NCI-H345 treated with DMSO at 0.1 percent for 48 hours (cell line): ENCODE measurements at regions not wholly inside any gene's neighbourhood (a gene's known extent, or its start where the extent isn't known, plus 50 kb on each side); places are given as distances from the start of the nearest gene placed in this dataset.
A peak's percentile ranks its signal among the peaks of the same experiment; 100 is the strongest.

Experiments
- DNase-seq: peaks from one replicate; lab custom pipeline; 2025; ENCODE audit not compliant: unreplicated experiment; lab: John Stamatoyannopoulos, UW

DNA sequence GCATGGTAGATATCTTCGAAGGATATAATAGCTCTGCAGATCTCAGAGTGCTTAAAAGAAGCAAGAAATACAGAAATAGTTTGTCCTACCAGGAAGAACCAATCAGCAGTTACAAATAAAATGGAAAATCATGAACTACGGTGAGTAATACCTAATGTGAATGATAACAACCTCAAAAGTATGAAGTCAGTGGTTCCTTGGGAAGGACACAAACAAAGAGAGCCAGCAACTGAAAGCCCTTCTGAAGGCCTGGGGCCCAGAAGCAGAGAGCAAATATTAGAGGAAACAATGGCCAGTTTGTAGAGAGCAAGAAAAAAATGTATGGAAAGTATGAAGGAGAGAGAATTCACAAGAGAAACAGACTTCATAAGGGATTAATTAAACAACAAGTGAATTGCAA is 226.8 kb upstream of the CHST9 start:
- DNase-seq: no peak

DNA sequence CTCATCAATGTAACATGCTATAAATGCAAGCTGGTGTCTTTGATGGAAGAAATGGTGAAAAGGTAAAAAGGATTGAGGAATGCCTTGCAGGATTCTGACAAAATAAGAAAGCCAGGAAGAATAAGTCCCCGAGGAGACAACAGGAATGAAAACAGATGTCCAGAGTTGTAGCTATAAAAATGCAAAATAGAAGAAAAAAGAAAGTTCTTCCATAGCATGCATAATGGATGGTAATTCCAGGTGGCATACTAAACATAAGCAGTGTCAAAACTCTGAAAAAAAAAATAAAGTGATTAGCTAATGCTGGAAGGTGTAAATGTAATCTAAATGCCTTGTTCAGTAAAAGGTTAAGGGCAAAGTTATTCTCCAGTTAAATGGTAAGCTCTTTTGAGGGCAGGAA is 225.9 kb upstream of the CHST9 start:
- no peak for DNase-seq

DNA sequence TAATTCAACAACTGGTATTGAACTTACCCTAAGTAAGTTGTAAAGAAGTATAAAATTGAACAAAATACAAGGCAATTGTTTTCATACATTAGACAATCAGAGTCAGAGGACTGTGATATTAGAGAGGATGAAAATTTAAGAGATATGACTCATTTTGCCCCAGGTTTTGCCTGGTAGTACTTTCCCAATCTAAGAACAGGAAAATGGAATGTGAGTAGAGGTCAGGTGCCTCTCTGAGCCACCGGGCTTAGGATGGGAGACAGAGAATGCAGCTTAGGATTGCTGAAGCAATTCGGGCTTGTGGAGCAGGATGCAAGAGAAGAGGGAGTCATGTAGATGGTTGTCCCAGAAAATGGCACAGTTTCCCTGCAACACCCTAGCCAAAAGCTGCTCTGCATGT is 219.7 kb upstream of the CHST9 start:
- no peak for DNase-seq

DNA sequence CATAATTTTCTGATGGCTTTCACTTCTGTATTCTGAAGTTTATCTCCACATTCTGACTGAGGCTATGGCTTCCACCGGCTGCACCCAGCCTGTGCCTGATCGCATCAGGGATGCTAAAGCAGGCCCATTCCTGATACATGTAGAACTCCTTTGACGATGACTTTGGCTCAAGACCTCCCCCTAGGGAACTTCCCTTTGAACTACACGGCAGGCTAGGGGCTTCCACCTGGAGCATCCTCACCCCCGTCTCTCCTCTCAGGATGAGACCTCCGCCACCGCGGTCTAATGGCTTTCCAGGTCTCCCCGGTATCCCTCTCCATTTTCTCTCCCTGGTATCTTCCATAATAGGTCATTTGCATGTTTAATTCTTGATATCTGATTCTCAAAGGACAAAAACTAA is 214.9 kb upstream of the CHST9 start:
- DNase-seq: no peak

DNA sequence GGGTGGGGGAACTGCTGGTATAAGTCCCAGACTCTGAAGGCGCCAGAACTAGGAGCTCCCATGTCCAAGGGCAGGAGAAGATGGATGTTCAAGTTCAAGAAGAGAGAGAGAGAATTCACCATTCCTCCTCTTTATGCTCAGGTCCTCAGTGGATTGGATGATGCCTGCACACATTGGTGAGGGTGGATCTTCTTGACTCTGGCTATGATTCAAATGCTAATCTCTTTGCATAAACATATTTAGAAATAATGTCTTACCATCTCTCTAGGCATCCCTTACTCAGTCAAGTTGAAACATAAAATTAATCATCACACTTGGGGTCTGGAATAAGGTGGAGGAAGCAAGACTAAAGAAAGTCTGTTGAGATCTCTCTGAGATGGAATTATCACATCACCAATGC is 210.6 kb upstream of the CHST9 start:
- DNase-seq: no peak

DNA sequence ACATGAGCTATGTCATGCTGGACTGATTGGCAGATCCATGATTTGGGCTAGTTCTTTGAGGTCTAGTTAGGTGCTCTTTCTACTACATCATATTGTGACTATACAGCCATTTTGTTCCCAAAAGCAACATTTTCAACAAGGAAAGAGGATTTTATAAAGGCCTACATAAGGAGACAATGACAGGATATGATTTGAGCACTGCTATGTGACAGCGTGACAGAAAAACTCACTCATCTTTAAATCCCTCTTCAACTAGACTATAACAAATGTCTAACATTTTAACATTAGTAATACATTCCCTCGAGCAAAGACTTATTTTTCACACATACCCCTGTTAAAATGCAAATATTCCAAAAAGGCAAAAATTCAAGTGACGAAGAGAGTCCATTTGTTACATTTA is 209.6 kb upstream of the CHST9 start:
- no peak for DNase-seq

DNA sequence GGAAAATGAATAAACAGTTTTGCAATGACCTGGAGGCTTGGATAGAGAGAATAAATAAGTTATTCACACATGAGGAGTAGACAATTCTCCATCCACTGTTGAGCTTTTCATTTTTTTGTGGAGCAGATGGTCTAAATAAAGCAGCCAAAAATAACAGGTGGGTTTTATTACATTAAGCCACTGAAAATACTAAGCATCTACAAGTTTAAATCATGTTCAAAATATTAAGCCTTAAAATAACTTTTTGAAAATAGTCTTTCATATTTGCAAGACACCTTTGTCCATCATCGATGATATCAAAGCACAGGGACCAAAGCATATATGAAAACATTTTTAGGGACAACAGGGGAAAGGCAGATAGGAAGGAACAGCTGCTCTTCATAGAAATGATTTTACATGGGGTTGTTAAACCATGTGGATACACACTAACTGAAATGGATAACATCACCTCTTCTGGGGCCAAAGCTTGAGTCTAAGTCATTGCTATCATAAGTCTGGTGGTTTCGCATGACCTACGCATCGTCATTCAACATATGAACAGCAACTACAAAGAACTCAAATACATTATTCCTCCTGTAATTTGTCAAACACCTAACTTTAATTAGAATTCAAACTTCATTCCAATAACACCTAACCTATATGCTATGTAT is 197.6 kb upstream of the CHST9 start:
- no peak for DNase-seq

DNA sequence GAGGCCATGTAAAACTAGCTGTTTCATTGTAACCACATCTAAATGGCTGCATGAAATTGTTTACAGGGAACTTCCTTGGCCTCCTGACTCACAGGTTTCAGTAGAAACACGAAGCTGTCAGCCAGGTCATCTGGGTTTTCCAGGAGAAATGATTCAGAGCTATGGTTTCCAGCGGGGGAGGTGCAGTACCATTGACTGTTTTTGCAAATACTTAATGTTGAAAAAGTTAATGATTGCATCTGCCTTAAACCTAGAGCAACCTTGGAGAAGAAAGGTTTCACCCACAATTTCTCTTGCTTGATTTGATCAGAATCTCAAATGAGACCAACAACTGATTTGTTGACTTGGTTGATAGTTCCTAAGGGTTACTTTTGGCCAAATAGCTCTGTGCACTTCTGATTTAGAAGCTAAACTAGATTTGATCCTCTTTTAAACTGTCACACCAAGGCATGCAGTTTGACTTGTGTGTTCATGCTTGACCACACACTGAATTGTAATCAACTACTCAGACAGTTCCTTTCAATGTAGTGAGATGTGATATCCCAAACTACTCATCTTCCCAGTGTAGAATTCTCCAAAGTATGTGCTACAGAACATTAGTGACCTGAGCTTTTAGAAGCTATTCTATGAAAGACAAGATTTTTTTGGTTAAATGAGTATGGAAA is 193.5 kb upstream of the CHST9 start:
- DNase-seq: no peak

DNA sequence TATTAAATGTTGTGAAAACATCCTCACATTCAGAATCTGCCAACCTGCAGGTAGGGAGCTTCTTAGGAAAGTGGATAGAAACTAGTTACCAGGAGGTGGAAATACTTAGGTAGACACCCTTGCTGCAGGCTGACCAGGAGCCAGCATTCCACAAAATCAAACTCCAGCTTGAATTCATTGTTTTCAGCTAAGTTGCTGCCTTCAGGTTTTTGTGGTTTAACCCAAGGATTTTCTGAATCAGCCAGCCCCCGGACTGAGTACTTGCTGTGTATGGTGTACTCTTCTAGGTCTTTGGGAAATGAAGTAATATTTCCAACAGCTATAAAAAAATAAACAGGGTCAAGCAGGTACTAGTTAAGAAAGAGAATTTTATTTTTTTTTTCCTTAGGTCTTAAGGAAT is 192.1 kb upstream of the CHST9 start:
- no peak for DNase-seq

DNA sequence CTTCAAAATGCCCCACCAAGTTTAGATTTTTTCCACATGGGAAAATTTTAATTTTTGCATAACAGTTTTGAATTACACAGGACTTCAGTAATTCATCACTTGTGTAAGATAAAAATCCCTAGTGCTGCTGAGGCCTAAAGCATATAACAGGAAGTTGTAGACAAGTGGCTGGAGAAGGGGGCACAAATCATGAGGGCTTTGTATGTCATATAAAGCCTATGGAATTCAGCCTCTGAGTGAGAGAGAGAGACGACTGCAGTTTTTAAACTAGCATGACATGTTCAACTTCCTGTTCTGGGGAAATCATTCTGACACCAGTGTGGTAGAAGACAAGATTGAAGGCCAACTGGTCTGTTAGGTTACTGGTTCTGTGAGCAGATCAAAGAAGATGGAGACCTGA is 187.3 kb upstream of the CHST9 start:
- DNase-seq: no peak

DNA sequence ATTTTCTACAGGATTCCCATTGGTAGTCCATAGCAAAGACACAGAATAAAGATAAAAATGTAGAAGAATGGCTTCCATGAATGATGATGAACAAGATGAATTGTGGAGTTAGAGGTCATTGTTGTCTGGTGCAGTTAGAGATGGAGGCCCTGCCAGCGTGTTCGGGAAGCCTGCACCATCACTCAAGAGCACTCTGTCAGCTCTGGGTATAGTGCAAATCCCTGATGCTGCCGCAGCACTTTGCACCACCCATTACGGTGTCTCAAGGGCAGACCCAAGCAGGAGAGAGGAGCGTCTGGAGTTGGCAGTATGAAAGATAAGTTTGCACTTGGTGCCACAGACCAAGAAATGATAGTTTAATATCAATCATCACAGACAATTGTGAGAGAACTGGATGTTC is 181.6 kb upstream of the CHST9 start:
- DNase-seq: no peak

DNA sequence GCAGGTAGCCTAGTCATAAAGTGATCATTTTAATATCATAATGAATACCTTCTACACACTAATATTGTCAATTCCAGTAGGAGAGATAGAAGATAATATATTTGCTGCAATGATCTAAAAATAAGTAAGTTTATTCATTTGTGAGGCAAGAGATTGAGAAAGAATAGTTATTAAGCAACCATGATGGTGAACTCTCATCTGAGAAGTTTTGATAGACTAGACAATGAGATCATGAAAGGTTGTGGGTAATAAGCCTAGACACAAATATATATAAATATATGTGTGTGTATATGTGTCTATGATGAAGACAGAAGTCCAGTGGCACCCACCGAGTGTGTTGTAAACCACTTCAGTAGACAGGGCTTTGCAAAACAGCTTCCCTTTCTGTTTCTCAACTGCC is 181.0 kb upstream of the CHST9 start:
- DNase-seq: no peak

DNA sequence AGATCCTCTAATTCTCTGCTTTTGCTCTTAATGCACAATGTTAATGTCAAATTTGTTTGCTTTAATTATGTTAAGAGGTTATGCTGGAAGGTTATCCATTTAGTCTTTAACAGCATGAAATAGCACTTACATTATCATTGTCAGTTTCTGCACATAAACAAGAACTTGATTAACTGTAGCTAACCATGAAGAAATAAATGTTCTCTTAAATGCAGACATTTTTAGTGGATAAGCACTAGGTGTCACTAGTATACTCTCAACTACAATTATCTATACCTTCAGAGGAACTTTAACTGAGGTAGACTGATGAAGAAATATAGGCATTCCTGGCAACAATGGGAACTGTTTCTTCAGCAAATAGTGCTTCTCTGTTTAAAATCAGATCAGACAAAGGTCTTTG is 178.8 kb upstream of the CHST9 start:
- DNase-seq: peak; percentile 38

DNA sequence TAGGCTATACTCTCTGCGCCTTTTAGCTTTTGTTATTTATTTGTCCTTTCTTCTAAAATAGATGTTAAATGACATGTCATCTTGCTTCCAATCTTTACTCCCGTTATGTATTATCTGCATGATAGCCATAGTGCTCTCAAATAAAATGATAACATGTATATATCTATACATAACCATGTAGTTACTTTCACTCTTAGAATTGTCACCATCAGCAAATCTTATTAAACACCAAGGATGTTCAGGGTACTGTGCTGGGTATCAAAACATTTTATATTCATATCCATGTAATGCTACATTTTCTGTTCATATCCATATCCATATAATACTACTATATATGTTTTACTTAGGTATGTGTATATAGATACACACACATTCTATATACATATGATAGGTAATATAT is 176.4 kb upstream of the CHST9 start:
- DNase-seq: no peak

DNA sequence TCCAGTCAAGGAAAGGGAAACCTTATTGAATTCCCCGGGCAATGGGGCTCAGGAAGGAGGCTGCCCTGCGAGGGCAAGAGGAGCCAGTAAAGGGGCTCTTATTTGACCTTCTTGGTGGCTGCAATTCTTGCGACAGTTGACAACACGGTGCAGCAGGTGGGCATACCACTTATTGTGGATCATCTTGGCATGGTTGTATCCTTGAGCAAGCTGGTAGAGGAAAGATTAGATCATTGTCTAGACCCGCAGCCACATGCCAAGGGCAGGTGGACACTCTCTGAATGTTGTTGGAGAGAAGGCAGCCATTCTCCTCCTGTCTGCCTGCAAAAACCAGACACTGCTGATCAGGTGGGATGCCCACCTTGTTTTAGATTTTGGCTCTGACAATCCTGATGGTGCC is 170.2 kb upstream of the CHST9 start:
- no peak for DNase-seq

DNA sequence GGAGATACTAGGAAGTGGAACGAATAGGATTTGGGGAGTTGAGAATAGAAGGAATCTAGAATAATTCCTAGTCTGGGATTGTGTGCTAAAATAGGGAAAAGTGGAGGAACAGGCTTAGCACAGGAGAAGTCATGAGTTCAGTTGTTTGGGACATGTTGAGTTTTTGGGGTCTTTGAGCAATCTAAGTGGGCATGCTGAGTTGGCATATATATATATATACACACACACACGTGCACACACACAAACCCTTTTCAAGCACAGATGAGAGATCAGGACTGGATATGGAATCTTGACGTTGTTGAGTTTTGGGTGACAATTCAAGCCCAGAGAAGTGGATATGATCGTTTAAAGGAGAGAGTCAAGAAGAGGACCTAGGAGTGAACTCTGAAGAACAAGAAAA is 168.2 kb upstream of the CHST9 start:
- DNase-seq: no peak

DNA sequence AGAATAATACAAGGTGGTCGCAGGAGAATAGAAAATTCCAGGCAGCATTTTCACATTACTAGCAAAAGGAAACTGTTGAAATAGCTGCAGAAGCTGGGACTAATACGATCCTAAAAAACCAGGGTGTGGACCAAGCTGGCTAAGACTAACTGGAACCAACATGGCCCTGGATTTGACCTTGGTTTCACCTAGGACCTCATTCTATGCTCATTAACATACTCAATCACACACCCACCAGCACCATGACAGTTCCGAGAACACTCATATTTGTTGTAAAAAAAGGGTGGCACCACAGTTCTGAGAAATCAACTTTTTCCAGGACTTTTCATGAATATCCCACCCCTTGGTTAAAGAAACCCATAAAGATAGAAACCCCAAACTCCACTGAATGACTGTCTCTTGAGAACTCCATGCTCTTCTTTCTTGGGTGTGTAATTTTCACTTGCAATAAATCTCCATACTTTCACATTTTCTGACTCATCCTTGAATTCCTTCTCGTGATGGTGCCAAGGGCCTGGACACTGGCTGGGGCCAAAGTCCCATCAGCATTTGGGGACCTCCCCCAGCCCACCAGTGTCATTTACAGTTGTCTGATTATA is 164.3 kb upstream of the CHST9 start:
- DNase-seq: no peak

DNA sequence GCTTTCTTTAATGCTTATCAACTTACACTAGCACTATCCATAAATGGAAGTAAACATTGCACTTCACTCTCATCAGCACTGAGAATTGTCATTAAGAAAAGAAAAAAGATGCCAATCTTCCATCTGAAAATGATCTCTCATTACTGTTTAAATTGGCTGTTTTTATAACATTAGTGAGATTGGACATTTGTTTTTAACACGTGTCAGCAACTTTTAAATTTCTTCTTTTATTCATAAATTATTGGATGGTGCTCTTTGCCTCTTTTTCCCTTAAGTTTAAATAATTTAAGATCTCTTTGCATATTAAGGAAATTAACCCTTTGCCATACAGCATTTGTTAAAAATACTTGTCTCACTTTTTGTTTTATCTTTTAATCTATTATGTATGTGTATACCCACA is 146.5 kb upstream of the CHST9 start:
- no peak for DNase-seq

DNA sequence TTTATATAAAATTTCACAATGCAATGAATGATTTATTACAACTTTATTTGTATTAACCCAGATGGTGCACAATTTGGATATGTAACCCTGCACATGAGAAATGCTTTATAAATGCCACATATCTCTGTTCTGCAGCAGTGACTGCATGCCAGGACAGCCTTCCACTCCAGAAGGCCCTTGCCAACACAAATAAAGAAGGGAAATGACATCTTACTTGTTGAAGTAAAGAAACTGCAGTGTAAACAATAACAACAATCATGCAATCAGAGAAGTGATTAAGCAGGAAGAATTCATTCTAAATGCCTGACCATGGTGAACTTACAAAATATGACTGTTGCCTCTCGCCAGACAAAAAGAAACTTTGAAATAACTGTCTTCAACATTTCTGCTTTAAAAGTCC is 129.9 kb upstream of the CHST9 start:
- DNase-seq: no peak

DNA sequence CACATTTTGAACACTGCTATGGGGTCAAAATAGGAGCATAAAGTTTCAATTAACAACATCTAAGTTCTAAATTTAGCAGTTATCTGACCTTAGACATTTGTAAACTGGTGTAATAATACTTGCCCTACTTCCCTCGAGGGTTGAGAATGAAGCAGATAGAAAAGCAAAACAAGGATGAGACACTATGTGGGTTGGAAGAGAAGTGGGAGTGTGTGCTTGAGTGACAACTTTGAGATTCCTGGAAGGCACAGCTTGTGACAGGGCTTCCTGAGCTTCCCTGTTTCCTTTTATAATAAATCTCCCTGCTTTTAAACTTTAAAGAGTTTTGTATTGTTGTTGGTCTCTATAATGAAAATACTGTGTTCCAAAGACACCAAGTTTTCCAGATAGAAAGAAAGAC is 128.6 kb upstream of the CHST9 start:
- DNase-seq: no peak

DNA sequence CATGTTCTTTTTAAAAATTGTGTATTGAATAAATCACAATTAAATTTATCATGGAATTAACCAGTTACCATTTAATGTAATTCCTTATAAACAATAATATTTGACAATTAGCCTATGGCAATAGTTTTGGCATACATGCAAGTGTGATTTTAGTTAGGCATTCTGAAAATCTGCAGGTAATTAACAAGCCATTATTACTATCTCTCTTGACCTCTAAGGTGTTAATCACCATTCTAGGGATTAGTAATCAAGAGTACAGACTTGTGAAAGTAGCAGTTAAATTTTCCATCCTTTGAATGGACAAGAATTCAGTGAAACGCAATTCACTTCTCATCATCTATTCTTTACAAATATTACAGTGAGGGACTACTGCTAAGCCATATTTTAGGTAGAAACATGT is 127.7 kb upstream of the CHST9 start:
- DNase-seq: no peak

DNA sequence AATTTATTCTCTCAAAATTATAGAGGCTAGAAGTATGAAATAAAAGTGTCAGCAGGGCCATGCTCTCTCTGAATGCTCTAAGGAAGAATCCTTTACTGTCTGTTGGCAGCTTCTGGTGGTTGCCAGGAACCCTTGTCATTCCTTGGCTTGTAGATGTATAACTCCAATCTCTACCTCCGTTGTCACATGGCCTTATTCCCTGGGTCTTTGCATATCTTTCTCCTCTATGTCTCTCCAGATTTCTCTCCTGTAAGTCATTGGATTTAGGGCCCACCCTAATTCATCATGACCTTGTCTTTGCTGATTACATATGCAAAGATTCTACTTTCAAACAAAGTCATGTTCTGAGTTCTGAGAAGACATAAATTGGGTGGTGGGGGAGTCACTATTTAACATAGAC is 127.0 kb upstream of the CHST9 start:
- no peak for DNase-seq

DNA sequence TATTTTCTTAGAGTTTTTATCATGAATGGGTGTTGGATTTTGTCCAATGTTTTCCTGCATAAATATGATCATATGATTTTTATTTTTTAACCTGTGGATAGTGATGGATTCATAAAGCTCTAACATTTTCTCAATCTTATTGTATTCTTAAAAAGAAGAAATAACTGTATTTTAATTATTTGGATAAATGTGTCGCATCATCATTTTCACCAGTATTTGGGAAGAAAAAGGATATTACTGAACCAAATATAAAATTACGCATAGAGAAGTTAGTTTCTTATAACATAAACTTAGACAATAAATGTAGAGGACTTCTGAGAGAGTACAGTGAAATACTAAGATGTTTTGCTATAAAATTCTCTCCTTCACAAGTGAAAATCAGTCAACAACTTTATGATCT is 126.0 kb upstream of the CHST9 start:
- DNase-seq: no peak
